Stimulated activated CD4-positive, alpha-beta T cell treated with anti-CD3 and anti-CD28 coated beads, Interleukin-12 subunit alpha, Interleukin-12 subunit beta, amount 100 ng/mL, for 24 hours (primary cell): ENCODE measurements at regions not wholly inside any gene's neighbourhood (a gene's known extent, or its start where the extent isn't known, plus 50 kb on each side); places are given as distances from the start of the nearest gene placed in this dataset.
A peak's percentile ranks its signal among the peaks of the same experiment; 100 is the strongest.
"Not testable (repeated sequence)": the region's sequence is repeated elsewhere in the genome, so short reads cannot be mapped to it uniquely, and the experiment has no call there.

Experiments
- DNase-seq, 2 experiments: peaks; one replicate each; pipeline ENCODE4 v3.0.0-alpha.2; 2020; ENCODE audit warnings: low read depth in 2 of 2

DNA sequence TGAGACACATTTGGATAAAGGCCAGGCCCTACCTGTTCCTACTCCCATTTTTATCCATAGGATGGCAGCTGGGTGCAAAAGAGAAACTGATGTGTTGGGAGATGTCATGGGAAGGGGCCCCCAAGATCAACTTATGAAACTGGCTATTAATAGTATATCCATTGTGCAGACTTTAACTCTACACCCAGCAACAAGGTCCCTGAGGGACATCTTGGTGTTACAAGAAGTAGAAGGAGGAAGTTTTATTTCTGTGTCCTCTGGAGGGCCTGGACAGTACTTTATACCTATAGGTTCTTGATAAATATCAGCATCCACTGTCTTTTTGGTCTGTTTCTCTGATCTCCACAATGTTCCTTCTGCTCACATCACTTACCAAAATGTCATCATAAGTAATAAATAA lies 84.6 kb downstream of the BTG1 start:
- DNase-seq = no peak

DNA sequence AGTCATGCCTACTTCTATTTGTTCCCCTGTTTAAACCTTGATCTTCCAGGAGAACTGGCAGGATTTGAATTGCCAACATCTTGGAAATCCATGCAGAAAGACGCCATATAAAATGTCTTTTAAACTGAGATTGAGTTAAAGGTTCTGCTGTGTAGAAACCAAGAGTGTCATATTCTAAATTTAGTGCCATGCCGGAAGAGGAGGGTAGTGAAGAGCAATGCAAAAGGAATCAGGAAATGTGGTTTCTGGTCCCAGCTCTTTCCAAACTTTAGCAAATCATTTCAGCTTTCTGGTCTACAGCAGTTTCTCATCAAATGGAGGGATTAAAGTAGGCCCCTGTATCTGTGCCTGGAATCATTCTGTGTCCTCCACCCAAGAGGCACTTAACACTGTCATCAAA lies 85.7 kb downstream of the BTG1 start:
- no peak for DNase-seq

GRCh38 chr12:92058664-92059063 lies 87.0 kb downstream of the BTG1 start:
- no peak for DNase-seq

- not testable (repeated sequence) for DNase-seq
Observed at GRCh38 chr12:92056756-92057155, 88.9 kb downstream of the BTG1 start.

DNA sequence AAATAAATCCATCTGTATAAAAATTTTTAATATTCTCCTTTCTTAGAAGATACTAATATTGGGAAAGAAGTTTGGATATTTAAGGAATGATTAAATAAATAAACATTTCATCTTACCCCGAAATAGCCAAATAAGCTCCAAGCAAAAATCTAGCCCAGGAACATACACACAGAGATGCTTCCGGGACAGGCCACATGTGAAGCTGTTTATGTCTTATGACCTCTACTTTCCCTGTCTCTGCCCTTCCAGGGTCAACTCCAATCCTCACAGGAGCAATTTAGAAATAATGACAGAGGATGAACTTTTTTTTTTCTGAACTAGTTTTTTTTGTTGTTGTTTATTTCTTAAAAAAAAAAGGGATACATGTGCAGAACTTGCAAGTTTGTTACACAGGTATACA lies 89.4 kb downstream of the BTG1 start:
- DNase-seq = no peak

- DNase-seq = no peak
Observed at GRCh38 chr12:92055877-92056276, 89.8 kb downstream of the BTG1 start.

- no peak for DNase-seq
Observed at GRCh38 chr12:92051441-92051840, 94.2 kb downstream of the BTG1 start.

DNA sequence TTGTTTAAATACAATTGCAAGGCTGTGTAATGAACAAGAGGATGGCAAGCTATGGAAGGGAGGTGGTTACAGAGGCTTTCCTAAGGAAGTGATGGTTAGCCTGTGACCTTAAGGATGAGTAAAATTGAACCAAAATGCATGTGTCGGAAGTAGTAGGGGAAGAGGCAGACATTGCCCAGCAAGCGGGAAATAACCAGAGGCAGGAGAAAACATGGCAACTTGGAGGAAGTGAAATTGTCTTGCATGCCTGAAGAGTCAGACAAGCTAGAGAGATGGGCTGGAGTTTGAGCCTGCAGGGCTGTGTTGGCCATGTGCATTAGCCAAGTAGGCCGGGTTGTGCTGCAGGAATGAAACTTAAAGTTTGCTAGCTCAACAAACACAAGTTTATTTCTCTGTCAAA lies 96.2 kb downstream of the BTG1 start:
- no peak for DNase-seq

DNA sequence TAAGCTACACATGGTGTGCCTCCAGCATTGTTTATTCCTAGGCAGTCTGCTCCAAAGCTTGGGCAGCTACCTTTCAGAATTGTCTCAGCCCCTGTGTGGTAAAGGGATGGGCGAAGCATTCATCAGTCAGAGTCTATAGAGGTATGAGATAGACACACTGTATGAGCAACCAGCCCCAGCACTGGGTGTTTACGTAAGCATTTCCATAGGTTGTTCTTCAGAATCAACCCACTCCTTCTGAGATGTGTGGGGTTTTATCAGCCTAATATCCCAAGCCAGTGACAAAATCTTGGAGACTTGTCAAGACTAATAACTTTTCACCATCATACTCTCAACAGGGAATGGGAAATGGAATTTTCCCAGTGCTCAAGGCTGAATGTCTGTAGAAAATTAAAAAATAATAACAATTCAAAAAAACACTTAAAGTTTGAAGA lies 98.2 kb downstream of the BTG1 start:
- DNase-seq = no peak

DNA sequence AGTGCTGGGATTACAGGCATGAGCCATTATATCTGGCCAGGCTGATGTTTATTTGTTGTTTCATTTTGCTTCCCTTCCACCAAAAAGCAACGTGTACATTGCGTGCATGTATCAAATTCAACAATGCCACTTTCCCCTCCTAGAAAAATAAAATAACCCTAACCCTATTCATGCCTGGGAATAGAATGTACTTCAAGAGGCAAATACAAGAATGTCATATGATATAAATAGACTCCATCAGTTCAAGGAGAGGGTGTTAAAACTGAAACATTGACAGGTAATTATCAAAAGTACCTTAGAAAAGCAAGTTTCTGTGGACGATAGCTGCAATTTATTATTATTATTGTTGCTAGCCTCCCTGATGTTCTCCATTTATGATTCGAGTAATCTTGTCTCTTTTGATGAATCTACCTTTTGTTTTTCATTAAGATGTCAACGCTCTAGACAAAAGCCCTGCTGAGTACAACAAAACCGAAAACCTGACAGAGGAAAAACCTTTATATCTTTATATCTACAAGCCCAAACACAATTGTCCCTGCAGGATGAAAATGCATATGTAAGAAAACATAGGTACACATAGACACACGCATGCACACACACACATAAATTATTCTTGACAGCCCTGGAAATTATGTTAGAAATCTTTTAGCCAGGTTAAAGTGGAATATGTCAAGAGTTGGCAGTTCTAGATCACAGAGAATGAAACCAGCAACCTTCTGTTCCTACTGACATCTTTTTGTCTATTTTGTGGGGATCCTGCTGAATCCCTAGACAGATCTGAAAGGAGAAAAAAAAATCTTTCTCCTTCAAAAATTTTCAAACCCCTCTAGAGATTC lies 98.9 kb downstream of the BTG1 start:
- DNase-seq = no peak

- DNase-seq = no peak
Observed at GRCh38 chr12:92045852-92046251, 99.8 kb downstream of the BTG1 start.

DNA sequence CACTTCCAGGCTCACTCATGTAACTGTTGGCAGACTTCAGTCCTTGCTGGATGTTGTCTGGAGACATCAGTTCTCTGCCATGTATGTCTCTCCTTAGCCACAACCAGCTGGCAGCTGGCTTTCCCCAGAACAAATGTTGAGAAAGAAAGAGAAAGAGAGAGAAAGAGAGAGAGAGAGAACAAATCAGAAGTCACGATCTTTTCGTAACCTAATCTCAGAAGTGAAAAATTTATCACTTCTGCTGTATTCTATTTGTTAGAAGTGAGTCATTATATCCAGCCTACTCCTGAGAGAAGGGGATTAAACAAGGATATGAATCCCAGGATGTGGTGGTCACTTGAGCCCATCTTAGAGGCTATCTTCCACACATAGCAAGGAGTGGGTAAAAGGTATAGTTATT lies 101.2 kb downstream of the BTG1 start:
- DNase-seq = no peak

DNA sequence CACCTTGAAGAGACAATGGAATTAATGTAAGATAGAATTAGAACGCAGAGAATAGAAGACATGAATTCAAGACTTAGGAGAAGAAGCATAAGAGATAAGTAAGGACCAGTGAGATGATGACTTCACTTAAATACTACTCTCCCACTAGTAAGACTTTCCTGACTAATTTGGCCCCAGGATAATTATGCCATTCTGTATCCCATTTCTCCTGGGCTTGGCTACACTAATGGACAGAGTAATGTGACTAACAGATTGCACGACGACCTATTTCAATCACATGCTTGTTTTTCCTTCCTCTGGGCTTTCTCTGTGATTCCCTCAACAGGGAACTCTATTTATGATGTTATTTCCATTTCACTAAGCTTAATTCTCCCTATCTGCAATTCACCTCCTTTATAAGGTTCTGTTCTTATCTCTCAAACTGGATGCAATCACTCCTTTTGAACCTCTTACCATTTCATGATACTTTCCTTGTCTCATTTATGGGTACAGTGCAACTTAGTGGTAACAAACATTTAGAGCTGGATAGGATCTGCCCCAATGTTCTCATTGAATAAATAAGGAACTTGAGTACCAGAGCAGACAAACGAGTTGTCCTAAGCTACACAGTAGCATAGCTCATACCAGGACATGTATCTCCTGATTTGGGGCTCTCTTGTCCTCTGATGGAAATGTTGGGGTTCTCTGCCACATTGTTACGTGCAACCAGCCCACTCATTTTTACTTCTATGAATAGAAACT lies 102.7 kb downstream of the BTG1 start:
- no peak for DNase-seq

GRCh38 chr12:92041742-92042141 lies 103.9 kb downstream of the BTG1 start:
- no peak for DNase-seq

GRCh38 chr12:92039046-92039445 lies 106.6 kb downstream of the BTG1 start:
- no peak for DNase-seq

DNA sequence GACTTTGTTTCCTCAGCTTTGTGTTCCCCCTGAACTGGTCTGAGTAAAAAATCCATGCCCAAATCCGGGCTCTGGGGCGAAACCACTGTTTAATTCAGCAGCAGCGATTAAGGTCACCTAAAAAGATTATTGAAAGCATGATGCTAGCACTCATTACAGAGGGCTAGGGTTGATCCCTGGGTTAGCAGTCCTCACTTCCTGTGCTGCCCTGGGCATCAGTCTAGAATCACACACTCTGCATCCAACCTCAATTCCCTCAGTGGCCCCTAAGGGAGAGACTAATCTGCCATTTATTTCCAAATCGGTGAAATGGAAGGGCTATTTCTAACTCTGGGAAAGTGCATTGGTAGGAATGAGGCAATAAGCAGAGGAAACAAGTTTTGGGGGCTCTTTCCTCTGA lies 107.2 kb downstream of the BTG1 start:
- no peak for DNase-seq

GRCh38 chr12:92036771-92037453 lies 108.7 kb downstream of the BTG1 start:
- DNase-seq = no peak

DNA sequence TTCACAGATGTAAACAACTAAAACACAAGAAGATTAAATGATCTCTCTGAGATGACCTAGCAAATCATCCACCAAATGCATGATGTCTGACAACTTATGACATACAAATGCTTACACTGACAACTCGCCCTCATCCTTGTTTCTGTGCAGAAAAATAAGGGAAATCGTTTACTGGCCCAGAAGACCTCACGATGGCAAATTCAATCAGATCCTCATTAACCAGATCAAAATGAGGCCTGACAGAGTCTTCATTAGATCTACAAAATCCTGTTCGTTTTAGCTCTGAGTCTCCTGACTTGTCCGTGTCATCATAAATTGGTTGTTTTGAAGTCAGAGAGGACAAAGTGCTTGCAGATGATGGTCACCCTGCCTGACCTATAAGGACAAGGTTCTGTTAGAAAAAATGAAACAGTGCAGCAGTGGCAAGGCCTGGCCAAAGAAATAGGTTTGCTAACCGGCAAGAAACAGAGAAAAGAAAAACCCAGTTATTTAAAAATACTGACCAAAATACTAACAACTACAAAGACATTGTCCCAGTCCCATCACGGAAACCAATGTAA lies 109.5 kb downstream of the BTG1 start:
- DNase-seq = no peak

DNA sequence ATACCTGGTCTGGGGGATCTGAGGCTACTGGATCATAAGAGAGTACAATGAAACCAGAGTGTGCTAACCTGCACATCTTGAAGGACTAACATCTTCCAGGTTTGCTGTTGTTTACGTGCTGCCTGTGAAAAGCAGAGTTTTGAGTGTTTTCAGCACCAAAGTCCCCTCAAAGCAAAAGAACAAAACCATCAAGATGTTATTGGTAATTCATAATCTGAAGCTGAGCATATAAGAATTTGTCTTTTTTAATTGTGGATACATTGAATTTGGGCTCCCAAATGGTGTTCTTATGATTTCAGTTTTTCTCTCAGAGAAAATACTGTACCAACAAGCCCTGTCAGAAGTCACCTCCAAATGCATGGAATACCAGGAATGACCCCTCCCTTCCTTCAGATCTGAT lies 110.2 kb downstream of the BTG1 start:
- no peak for DNase-seq

- peak; percentile 17 for DNase-seq
Observed at GRCh38 chr12:92034858-92035401, 110.7 kb downstream of the BTG1 start.

GRCh38 chr12:92034083-92034482 lies 111.6 kb downstream of the BTG1 start:
- no peak for DNase-seq

DNA sequence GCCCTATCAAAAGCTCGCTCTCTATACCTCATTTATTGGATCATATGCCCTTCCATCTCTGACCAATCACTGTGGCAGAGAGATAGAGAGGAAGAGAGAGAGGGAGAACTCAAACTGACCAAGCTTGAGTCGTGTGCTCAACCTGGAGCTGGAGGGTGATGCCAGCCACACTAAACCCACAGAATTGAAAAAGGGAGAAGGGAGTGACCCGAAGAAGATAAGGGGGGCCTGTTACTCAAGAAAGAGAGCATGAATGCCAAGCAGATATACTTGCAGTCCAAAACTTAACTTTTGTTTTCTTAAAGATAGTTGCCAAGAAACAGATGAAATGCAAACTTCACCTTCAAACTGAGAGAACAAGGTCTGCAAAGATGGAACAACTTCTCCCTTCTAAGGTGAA lies 112.7 kb downstream of the BTG1 start:
- no peak for DNase-seq
